Body of pancreas (tissue), 4 donors: ENCODE measurements at regions not wholly inside any gene's neighbourhood (a gene's known extent, or its start where the extent isn't known, plus 50 kb on each side); places are given as distances from the start of the nearest gene placed in this dataset.

ENCODE experiments used
- ATAC-seq: fragments of 150-250 bp; one replicate; pipeline ENCODE4 v1.9.1; 2016
- DNase-seq, 4 donors: peaks; one replicate each; pipeline ENCODE4 v3.0.0-alpha.2; 2019
- H3K27ac ChIP-seq, 4 donors: fragments of 200-600 bp; sonication (generic); 1 replicate in 3 of 4; 2 replicates in 1 of 4; pipeline versions ENCODE4 v1.5.1 to v1.6.1; 2016 to 2019; ENCODE audit warnings: mild to moderate bottlenecking in 1 of 4, mixed read lengths in 1 of 4, moderate library complexity in 1 of 4
- H3K27me3 ChIP-seq, 2 donors: fragments of 200-600 bp; sonication (generic); one replicate each; pipeline ENCODE4 v1.6.0; 2016; ENCODE audit warnings: mild to moderate bottlenecking in 1 of 2
- H3K36me3 ChIP-seq, 2 donors: fragments of 200-600 bp; sonication (generic); replicated peaks in 1 of 2; 2 replicates each; pipeline ENCODE4 v1.5.1; 2016; ENCODE audit warnings: low read depth in 2 of 2; ENCODE audit not compliant: insufficient read depth in 1 of 2
- H3K4me1 ChIP-seq: fragments of 200-600 bp; sonication (generic); one replicate; pipeline ENCODE4 v1.6.0; 2016
- H3K4me3 ChIP-seq, 2 donors: fragments of 200-600 bp; sonication (generic); 1 replicate in 1 of 2; 2 replicates in 1 of 2; pipeline ENCODE4 v1.5.1; 2016 to 2019
- H3K9me3 ChIP-seq, 3 donors: fragments of 200-600 bp; sonication (generic); 1 replicate in 2 of 3; 2 replicates in 1 of 3; pipeline ENCODE4 v1.5.1; 2016
- POLR2A ChIP-seq, 3 donors: fragments of 450-650 bp; IDR thresholded peaks; one replicate each; pipeline ENCODE4 v1.6.1; 2016; ENCODE audit warnings: antibody characterized with exemption in 3 of 3, mild to moderate bottlenecking in 2 of 3
- WGBS, 2 donors: methylation state at CpG; one replicate each; pipeline ENCODE4 v1.1.5; 2017; 5-methylcytosine and 5-hydroxymethylcytosine counted together
- intact Hi-C: fragments of 100-400 bp; cut with DNase I; formaldehyde crosslinking; loops from one replicate; pipeline ENCODE4 v1.15.1; 2023
- TF ChIP-seq, protein P1 (sequence below), 7 experiments: fragments of 450-650 bp in 4 of 7; fragments of 200-600 bp in 3 of 7; sonication (generic) in 3 of 7; IDR thresholded peaks; one replicate each; pipeline ENCODE4 v1.5.1; 2016 to 2019; ENCODE audit warnings: antibody characterized with exemption in 7 of 7

DNA sequence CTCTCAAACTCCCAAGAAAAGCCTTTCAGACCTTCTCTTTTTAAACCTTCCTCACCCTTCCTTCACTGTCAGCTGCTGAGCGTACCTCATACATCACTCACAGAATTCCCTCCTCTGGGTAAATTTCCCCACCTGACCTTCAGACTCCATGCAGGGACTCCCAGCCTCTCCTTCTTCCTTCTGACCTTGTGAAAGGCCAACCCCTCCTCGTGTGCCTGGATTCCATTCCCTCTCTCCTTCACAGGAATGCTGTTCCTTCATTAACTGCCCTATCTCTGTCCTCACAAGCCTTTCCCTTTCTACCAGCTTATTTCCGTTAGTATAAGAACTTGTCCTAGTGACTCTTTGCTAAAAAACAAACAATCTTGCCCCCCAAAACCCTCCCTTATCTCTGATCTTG, 69.7 kb upstream of the MME start:
- TF ChIP-seq, protein P1, sequence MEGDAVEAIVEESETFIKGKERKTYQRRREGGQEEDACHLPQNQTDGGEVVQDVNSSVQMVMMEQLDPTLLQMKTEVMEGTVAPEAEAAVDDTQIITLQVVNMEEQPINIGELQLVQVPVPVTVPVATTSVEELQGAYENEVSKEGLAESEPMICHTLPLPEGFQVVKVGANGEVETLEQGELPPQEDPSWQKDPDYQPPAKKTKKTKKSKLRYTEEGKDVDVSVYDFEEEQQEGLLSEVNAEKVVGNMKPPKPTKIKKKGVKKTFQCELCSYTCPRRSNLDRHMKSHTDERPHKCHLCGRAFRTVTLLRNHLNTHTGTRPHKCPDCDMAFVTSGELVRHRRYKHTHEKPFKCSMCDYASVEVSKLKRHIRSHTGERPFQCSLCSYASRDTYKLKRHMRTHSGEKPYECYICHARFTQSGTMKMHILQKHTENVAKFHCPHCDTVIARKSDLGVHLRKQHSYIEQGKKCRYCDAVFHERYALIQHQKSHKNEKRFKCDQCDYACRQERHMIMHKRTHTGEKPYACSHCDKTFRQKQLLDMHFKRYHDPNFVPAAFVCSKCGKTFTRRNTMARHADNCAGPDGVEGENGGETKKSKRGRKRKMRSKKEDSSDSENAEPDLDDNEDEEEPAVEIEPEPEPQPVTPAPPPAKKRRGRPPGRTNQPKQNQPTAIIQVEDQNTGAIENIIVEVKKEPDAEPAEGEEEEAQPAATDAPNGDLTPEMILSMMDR (IDR thresholded peaks at IDR 0.05), result no peak
- no peak for TF ChIP-seq POLR2A (IDR thresholded peaks at IDR 0.05)

DNA sequence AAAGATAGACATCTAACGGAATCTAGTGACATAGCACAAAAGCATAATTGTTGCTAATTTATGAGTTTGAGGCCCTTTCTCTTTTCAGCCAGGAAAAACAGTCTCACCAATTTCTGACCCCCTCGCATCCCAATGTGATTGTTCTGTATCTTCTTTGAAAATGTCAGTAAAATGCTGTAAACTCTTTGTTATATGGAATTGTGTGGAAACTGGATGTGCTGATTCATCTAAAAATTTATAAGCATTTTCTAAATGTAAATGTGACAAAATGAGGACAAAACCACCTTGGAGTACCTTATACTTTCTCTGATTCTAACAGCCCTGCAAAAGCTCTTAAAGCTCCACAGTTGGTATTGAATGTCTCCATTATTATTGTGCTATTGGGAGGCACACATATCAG, 70.9 kb upstream of the MME start:
- TF ChIP-seq, protein P1 (IDR thresholded peaks at IDR 0.05), result no peak
- no peak for TF ChIP-seq POLR2A (IDR thresholded peaks at IDR 0.05)
- Histone ChIP-seq H3K4me1 (no peaks in the 10 kb centered on the region), H3K27me3 (no peaks in the 10 kb centered on the region), H3K4me3 (no peak overlapping the region), H3K27ac (no peak overlapping the region), H3K36me3 (no peaks in the 10 kb centered on the region), H3K9me3 (no peaks in the 10 kb centered on the region)
- 69 to 77% methylated on average over 2 of the region's 2 CpGs for WGBS, 2 donors
- ATAC-seq (no peak), DNase-seq (no peak)
- intact Hi-C loops, result no loop called here

More for the DNA sequence above, 69.7 kb upstream of the MME start:
- ATAC-seq, result no peak
- Histone ChIP-seq H3K4me3 (no peak overlapping the region), H3K27me3 (no peaks in the 10 kb centered on the region), H3K9me3 (no peaks in the 10 kb centered on the region), H3K36me3 (no peaks in the 10 kb centered on the region), H3K4me1 (no peaks in the 10 kb centered on the region), H3K27ac (no peak overlapping the region)
- WGBS, 2 donors, result 41 to 54% methylated on average over 3 of the region's 3 CpGs
- intact Hi-C loops, result no loop called here
- DNase-seq, result no peak

- no peaks in the 10 kb centered on the region for H3K4me1 ChIP-seq
- no peak for TF ChIP-seq POLR2A (IDR thresholded peaks at IDR 0.05)
- TF ChIP-seq, protein P1 (IDR thresholded peaks at IDR 0.05), result no peak
- H3K9me3 ChIP-seq, result no peaks in the 10 kb centered on the region
- H3K27me3 ChIP-seq, result no peaks in the 10 kb centered on the region
- 49 to 50% methylated on average over 3 of the region's 3 CpGs for WGBS, 2 donors
- DNase-seq, result no peak
- ATAC-seq, result no peak
- H3K36me3 ChIP-seq, result no peaks in the 10 kb centered on the region
- intact Hi-C loops, result no loop called here
- no peak overlapping the region for H3K4me3 ChIP-seq
- no peak overlapping the region for H3K27ac ChIP-seq
These were observed 72.4 kb upstream of the MME start for GRCh38 chr3:155007729-155008128.

GRCh38 chr3:155001289-155002010, 78.7 kb upstream of the MME start:
- Histone ChIP-seq H3K36me3 (no peaks in the 10 kb centered on the region), H3K27me3 (no peaks in the 10 kb centered on the region), H3K4me1 (no peaks in the 10 kb centered on the region), H3K4me3 (no peak overlapping the region), H3K9me3 (no peaks in the 10 kb centered on the region), H3K27ac (no peak overlapping the region)
- TF ChIP-seq POLR2A (IDR thresholded peaks at IDR 0.05), result no peak
- TF ChIP-seq, protein P1 (IDR thresholded peaks at IDR 0.05), result no peak
- intact Hi-C loops, result no loop called here
- DNase-seq, result no peak
- ATAC-seq, result no peak
- WGBS, 2 donors, result 44 to 59% methylated on average over 7 of the region's 7 CpGs

DNA sequence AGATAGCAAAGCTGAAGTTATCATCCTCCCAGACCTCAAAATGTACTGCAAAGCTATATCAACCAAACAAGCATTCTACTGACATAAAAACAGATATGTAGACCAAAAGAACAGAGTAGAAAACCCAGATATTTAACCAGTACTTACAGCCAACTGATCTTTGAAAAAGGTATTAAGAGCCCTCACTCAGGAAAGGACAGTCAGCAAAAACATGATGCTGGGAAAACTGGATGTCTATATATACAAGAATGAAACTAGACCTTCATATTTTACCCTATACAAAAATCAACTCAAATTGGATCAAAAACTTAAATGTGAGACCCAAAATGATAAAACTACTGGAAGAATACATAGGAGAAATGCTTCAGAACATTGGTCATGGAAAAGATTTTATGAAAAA, 87.5 kb upstream of the MME start:
- no peaks in the 10 kb centered on the region for H3K36me3 ChIP-seq
- H3K4me3 ChIP-seq, result no peak overlapping the region
- no peak for TF ChIP-seq POLR2A (IDR thresholded peaks at IDR 0.05)
- TF ChIP-seq, protein P1 (IDR thresholded peaks at IDR 0.05), result no peak
- ATAC-seq (no peak), DNase-seq (no peak)
- no peaks in the 10 kb centered on the region for H3K9me3 ChIP-seq
- H3K4me1 ChIP-seq, result no peaks in the 10 kb centered on the region
- intact Hi-C loops, result no loop called here
- no peaks in the 10 kb centered on the region for H3K27me3 ChIP-seq
- no peak overlapping the region for H3K27ac ChIP-seq
